ENCODE measurements at regions not wholly inside any gene's neighbourhood (a gene's known extent, or its start where the extent isn't known, plus 50 kb on each side); places are given as distances from the start of the nearest gene placed in this dataset.

DNA sequence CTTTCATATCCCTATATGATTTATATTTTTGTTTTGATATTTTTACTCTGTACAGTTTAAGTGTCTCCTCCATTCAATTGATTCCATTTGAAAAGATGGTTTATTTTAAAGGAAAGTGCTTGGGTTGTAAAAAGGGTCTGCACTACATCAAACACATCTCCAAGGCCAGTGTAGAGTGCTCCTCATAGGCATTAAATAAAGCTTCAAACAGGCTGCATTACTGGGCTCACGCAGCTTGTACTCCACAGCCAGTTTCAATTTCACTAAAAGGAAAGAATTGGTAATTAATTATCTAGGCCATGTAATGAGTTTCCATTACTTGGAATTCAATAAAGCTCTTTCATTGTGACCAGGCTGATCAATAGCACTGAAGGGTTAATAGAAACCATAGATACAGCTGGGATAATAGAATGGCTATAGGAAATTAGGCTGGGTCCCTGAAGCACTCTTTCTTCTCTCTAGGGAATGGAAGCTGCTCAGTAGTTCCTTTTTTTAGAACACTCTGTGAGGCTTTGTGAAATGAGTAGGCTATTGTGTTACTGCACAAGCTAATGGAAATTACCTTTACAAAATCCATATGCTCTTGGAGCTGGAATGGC lies 442.2 kb downstream of the RNF144B start:
- POLR2A ChIA-PET: no interaction called here
- Histone ChIP-seq H3K4me3 (replicated peaks in 1 of 2; ENCODE audit: low read depth in 1 of 2, low read length in 2 of 2) (no peak overlapping the region), H3K9me2 (ENCODE audit: insufficient read depth) (no peaks in the 10 kb centered on the region), H3K9me3 (ENCODE audit: control insufficient read depth in 1 of 2, insufficient read depth in 1 of 2, low read depth in 1 of 2, low read length in 2 of 2) (peaks cover 0 to 6% of the 10 kb centered on the region in 2 experiments; a peak in 1 of 4 replicates), H3K36me3 (ENCODE audit: control insufficient read depth in 1 of 2, insufficient read depth in 2 of 2, low read length in 2 of 2) (no peaks in the 10 kb centered on the region), H3K27ac (ENCODE audit: low read depth, low read length) (no peak overlapping the region), H4K20me1 (ENCODE audit: insufficient read depth) (no peaks in the 10 kb centered on the region), H3K4me1 (ENCODE audit: control insufficient read depth in 1 of 2, insufficient read depth in 2 of 2, low read length in 2 of 2) (no peaks in the 10 kb centered on the region), H3K79me2 (ENCODE audit: insufficient read depth, low read length) (no peaks in the 10 kb centered on the region), H2AFZ (ENCODE audit: low read depth, low read length, poor library complexity, severe bottlenecking) (no peak overlapping the region), H3K9ac (ENCODE audit: low read length) (no peak overlapping the region), H3K4me2 (ENCODE audit: low read length) (no peak overlapping the region), H3K27me3 (ENCODE audit: insufficient read depth, low read length) (no peaks in the 10 kb centered on the region)
- BruUV-seq (replicated peaks): no TSS peak
- ATAC-seq (no peak), DNase-seq (ENCODE audit: low read depth, low spot score) (no peak)
- RAD21 ChIA-PET (ENCODE audit: low non-redundant PET in 1 of 2, low total read pairs in 2 of 2, uncharacterized antibody in 2 of 2, unreplicated experiment in 2 of 2): no interaction called here
- intact Hi-C loops (cut with micrococcal nuclease): no loop called here
- CTCF ChIA-PET: no interaction called here
- TF ChIP-seq ZFX (IDR thresholded peaks at IDR 0.05) (no peak), CBX3 (IDR thresholded peaks at IDR 0.05; ENCODE audit: low read depth) (no peak), SP1 (IDR thresholded peaks at IDR 0.05; ENCODE audit: low read depth) (no peak), TCF7L2 (IDR thresholded peaks at IDR 0.05; ENCODE audit: borderline replicate concordance, extremely low read depth, insufficient read depth, insufficient read length) (no peak), ZNF274 (IDR thresholded peaks at IDR 0.05; ENCODE audit: low read depth, low read length) (no peak), ELF1 (IDR thresholded peaks at IDR 0.05; ENCODE audit: borderline replicate concordance, low read depth) (no peak), JUND (IDR thresholded peaks at IDR 0.05) (no peak), POLR2A (IDR thresholded peaks at IDR 0.05; ENCODE audit: borderline replicate concordance, extremely low read depth, insufficient read depth, insufficient read length) (no peak), YY1 (IDR thresholded peaks at IDR 0.05; ENCODE audit: extremely low read depth, insufficient replicate concordance, low read depth, low read length) (no peak), POLR2AphosphoS5 (IDR thresholded peaks at IDR 0.05; ENCODE audit: low read depth, low read length) (no peak), EZH2 (IDR thresholded peaks at IDR 0.05) (no peak), EGR1 (IDR thresholded peaks at IDR 0.05; ENCODE audit: low read depth) (no peak), FOSL1 (IDR thresholded peaks at IDR 0.05; ENCODE audit: low read depth) (no peak)
- TF ChIP-seq, protein P1, sequence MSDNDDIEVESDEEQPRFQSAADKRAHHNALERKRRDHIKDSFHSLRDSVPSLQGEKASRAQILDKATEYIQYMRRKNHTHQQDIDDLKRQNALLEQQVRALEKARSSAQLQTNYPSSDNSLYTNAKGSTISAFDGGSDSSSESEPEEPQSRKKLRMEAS (IDR thresholded peaks at IDR 0.05): no peak
